Tibial nerve (tissue), 3 donors: ENCODE measurements at regions not wholly inside any gene's neighbourhood (a gene's known extent, or its start where the extent isn't known, plus 50 kb on each side); places are given as distances from the start of the nearest gene placed in this dataset.

Experiments
- POLR2A ChIP-seq, 2 donors: fragments of 450-650 bp; IDR thresholded peaks; one replicate each; pipeline ENCODE4 v1.6.1; 2017; ENCODE audit warnings: antibody characterized with exemption in 2 of 2, mild to moderate bottlenecking in 2 of 2, moderate library complexity in 2 of 2
- TF ChIP-seq, protein P1 (sequence below), 5 experiments: fragments of 200-600 bp in 3 of 5; fragments of 450-650 bp in 2 of 5; sonication (generic) in 3 of 5; IDR thresholded peaks; one replicate each; pipeline ENCODE4 v1.5.1; 2016 to 2019; ENCODE audit warnings: antibody characterized with exemption in 5 of 5, mild to moderate bottlenecking in 3 of 5, moderate library complexity in 2 of 5

DNA sequence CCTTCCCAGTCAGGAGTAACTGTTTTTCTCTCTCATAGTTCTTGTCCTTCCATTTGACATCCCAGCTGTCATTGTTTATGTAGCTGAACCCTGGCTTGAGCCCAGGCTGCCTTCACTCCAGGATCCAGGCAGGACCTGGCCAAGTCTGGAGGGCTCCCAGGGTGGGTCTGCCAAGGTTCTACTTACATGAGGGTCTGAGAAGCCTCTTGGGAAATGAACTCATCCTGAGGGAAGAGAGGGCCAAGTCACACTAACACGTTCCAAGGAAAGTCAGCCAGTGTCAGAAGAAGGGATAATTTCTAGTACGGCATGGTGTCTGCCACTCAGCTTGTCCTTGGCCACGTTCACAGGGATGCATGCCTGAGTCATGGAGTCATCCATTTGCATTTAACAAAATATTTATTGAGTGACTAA lies 54.8 kb upstream of the SRD5A3 start:
- TF ChIP-seq, protein P1, sequence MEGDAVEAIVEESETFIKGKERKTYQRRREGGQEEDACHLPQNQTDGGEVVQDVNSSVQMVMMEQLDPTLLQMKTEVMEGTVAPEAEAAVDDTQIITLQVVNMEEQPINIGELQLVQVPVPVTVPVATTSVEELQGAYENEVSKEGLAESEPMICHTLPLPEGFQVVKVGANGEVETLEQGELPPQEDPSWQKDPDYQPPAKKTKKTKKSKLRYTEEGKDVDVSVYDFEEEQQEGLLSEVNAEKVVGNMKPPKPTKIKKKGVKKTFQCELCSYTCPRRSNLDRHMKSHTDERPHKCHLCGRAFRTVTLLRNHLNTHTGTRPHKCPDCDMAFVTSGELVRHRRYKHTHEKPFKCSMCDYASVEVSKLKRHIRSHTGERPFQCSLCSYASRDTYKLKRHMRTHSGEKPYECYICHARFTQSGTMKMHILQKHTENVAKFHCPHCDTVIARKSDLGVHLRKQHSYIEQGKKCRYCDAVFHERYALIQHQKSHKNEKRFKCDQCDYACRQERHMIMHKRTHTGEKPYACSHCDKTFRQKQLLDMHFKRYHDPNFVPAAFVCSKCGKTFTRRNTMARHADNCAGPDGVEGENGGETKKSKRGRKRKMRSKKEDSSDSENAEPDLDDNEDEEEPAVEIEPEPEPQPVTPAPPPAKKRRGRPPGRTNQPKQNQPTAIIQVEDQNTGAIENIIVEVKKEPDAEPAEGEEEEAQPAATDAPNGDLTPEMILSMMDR (IDR thresholded peaks at IDR 0.05): no peak
- TF ChIP-seq POLR2A (IDR thresholded peaks at IDR 0.05): no peak
